ENCODE measurements at regions not wholly inside any gene's neighbourhood (a gene's known extent, or its start where the extent isn't known, plus 50 kb on each side); places are given as distances from the start of the nearest gene placed in this dataset.

- in situ Hi-C loops (cut with HindIII; ENCODE audit: low sequenced_read_pairs), result no loop called here
- TF ChIP-seq, protein P1, sequence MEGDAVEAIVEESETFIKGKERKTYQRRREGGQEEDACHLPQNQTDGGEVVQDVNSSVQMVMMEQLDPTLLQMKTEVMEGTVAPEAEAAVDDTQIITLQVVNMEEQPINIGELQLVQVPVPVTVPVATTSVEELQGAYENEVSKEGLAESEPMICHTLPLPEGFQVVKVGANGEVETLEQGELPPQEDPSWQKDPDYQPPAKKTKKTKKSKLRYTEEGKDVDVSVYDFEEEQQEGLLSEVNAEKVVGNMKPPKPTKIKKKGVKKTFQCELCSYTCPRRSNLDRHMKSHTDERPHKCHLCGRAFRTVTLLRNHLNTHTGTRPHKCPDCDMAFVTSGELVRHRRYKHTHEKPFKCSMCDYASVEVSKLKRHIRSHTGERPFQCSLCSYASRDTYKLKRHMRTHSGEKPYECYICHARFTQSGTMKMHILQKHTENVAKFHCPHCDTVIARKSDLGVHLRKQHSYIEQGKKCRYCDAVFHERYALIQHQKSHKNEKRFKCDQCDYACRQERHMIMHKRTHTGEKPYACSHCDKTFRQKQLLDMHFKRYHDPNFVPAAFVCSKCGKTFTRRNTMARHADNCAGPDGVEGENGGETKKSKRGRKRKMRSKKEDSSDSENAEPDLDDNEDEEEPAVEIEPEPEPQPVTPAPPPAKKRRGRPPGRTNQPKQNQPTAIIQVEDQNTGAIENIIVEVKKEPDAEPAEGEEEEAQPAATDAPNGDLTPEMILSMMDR (IDR thresholded peaks at IDR 0.05; ENCODE audit: low read depth, low read length, missing control alignments), result no peak
- no peak overlapping the region for H3K4me3 ChIP-seq (ENCODE audit: low read depth, low read length)
- no peak for DNase-seq (ENCODE audit: low read depth)
These were observed 220.9 kb downstream of the BRD1 start for GRCh38 chr22:49606562-49607290.

- TF ChIP-seq, protein P1 (IDR thresholded peaks at IDR 0.05; ENCODE audit: low read depth, low read length, missing control alignments), result no peak
- DNase-seq (ENCODE audit: low read depth), result no peak
- no peak overlapping the region for H3K4me3 ChIP-seq (ENCODE audit: low read depth, low read length)
- in situ Hi-C loops (cut with HindIII; ENCODE audit: low sequenced_read_pairs), result no loop called here
These were observed 222.9 kb downstream of the BRD1 start for GRCh38 chr22:49604732-49605302.

DNA sequence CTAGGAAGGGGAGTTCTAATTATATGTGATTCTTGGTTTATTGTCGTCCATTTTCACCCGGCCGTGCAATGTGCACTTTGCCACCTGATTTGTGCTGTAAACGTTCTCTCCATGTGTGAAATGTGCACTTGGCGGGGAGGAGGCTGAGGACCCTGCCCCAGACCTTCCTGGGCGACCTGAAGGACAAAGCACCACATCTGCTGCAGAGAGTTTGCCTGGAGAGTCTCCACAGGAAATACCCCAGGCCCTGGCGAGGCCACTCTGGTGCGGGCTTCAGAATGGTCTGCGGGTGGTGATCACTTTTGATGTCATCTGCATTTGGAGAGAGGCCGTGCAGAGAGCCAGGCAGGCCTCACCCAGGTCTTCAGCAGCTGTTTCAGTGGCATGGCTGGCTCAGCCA, 224.7 kb downstream of the BRD1 start:
- DNase-seq (ENCODE audit: low read depth), result no peak
- in situ Hi-C loops (cut with HindIII; ENCODE audit: low sequenced_read_pairs), result no loop called here
- no peak overlapping the region for H3K4me3 ChIP-seq (ENCODE audit: low read depth, low read length)
- TF ChIP-seq, protein P1 (IDR thresholded peaks at IDR 0.05; ENCODE audit: low read depth, low read length, missing control alignments), result no peak

GRCh38 chr22:49602481-49602880, 225.2 kb downstream of the BRD1 start:
- TF ChIP-seq, protein P1 (IDR thresholded peaks at IDR 0.05; ENCODE audit: low read depth, low read length, missing control alignments), result no peak
- H3K4me3 ChIP-seq (ENCODE audit: low read depth, low read length), result no peak overlapping the region
- DNase-seq (ENCODE audit: low read depth), result no peak
- in situ Hi-C loops (cut with HindIII; ENCODE audit: low sequenced_read_pairs), result no loop called here

- in situ Hi-C loops (cut with HindIII; ENCODE audit: low sequenced_read_pairs), result no loop called here
- DNase-seq (ENCODE audit: low read depth), result no peak
- no peak overlapping the region for H3K4me3 ChIP-seq (ENCODE audit: low read depth, low read length)
- TF ChIP-seq, protein P1 (IDR thresholded peaks at IDR 0.05; ENCODE audit: low read depth, low read length, missing control alignments), result no peak
These were observed 225.9 kb downstream of the BRD1 start for GRCh38 chr22:49601614-49602321.

GRCh38 chr22:49600891-49601431, 226.7 kb downstream of the BRD1 start:
- TF ChIP-seq, protein P1 (IDR thresholded peaks at IDR 0.05; ENCODE audit: low read depth, low read length, missing control alignments), result no peak
- in situ Hi-C loops (cut with HindIII; ENCODE audit: low sequenced_read_pairs), result no loop called here
- no peak for DNase-seq (ENCODE audit: low read depth)
- no peak overlapping the region for H3K4me3 ChIP-seq (ENCODE audit: low read depth, low read length)
